ENCODE measurements at regions not wholly inside any gene's neighbourhood (a gene's known extent, or its start where the extent isn't known, plus 50 kb on each side); places are given as distances from the start of the nearest gene placed in this dataset.
"Not testable (repeated sequence)": the region's sequence is repeated elsewhere in the genome, so short reads cannot be mapped to it uniquely, and the experiment has no call there.

DNA sequence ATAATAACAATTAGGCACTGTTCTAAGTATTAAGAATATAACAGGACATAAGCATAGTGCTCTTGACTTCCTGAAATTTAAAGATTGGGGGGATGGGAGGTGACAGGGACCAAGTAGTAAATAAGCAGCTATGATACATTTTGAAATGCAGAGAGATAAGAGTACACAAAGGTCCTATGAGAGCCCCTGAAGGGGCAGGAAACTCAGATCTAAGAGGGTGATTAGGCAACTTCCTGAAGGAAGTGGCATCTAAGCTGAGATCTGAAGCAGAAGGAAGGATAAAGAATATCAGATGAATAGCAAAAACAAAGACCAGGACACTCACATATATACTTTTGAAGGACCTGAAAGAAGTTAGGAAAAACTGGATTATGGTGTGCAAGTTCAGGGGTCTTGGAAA, 415.2 kb upstream of the FRG2C start:
- DNase-seq: no peak

DNA sequence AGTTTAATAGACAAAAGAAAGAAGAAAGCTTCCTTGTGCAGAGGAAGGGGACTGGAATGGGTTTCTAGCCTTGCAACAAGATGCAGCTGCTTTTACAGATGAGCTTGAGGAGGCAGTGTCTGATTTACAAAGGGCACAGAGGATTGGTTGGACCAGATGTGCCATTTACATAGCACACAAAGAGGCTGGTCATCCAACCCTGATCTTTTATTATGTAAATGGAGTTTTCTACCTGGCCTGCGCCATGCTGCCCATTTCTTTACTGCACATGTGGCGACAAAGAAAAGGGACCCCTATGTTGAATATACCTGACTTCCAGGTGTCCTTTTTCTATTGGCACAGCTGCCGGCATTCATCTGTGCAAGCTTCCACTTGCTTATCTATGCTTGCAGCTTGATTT, 409.4 kb upstream of the FRG2C start:
- no peak for DNase-seq

DNA sequence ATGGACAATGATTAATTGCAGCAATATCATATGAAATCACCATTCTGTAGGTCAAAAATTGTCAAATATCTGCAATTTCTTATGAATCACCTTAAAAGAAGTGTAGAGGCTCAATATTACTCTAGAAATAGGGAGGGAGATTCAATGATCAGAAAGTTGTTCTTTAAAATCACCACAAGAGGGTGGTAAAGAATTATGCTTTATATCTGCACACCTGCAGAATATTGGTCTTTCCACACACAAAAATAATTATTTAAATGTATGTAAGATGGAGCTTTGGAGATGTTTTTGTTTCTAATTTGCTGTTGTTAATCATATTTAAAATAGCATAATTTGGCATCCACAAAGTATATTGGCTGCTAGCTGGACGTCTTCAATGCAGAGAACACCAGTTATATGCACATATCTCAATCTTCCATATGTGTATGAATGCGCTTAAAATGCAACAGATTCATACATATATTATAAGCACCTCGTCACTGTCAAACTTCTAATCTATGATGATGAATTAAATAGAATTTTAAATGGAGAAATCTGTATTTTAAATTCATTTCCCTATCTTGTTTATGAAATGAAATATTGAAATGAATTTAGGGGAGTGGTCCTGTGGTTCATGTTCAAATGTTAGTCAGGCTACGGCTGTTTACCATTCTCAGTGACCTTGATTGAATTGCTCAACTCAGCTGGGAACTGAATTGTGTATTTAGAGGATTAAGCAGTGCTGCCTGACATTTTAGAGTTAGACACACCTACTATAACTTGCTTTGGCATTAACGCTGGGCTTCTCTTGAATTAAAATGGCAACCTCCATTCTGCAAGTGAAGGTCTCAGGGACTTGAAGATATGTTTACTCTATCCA, 405.1 kb upstream of the FRG2C start:
- DNase-seq: peak in 2 of 3 experiments; percentile 9 to 24

DNA sequence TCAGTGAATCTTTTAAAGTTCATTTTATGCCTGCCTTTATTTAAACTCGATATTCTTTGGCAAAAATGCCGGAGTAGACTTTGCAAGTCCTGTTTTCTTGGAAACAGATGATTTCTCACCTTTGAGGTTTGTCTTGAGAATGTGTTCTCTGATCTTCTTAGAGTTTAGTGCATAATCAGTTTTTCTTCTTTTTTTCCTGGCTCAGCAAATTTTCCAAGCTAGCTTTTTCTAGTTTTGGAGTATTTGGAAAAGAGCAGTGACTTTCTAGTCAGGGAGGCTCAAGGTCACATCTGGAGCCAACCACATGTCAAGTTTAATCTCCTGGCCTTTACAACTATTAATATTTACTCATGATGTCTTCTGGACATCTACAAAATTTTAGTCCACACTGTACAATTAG, 403.2 kb upstream of the FRG2C start:
- DNase-seq: not testable (repeated sequence)

DNA sequence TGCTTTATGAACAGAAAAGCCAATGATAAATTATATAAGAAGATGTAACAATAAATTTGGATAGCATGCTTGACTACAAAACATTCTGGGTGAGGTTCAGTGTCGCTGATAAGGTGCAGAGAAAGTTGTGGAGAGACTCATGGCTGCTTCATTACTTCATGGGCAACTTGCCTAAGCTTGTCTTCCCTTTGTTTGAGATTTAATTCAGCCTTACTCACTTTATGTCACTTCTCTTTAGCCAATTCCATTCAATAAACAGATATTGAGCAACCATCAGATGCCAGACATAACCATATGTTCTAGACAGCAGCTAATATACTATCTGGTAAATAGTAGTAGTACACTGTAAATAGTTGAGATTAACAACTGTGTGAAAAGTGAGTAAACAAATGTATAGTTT, 401.5 kb upstream of the FRG2C start:
- no peak for DNase-seq

DNA sequence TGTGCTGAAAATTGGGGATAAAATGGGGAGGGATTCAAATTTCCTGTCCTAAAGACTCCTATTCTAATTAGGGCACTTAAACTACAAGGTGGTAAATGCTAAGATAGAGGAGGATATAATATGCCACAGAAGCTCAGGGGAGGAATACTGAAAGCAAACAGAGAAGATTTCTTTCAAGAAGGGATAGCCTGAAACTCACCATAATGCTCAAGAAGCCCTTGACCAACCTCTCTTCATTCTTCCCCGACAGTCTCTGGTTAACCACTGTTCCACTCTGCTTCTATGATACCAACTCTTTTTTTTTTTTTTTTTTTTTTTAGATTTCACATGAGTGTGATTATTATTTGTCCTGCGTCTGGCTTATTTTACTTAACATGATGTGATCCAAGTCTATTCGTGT, 398.2 kb upstream of the FRG2C start:
- DNase-seq: peak in 1 of 3 experiments; percentile 2

DNA sequence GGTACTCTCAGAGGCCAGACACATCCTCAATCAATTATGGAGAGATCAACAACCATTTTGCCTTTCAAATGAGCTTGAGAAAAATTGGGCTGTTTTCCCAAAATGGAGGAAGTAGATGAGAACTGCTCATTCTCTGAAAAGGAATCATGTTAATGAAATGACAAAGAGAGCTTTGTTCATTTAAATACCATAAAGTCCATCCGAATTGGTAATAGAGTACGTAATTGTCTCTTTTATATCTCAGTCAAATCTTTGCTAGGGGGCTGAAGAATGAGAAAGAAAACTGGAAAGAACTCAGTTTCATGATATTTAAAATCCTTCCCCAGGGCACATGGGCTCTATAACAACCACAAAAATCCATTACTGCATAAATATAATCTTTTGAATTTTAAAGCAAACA, 395.6 kb upstream of the FRG2C start:
- not testable (repeated sequence) for DNase-seq

DNA sequence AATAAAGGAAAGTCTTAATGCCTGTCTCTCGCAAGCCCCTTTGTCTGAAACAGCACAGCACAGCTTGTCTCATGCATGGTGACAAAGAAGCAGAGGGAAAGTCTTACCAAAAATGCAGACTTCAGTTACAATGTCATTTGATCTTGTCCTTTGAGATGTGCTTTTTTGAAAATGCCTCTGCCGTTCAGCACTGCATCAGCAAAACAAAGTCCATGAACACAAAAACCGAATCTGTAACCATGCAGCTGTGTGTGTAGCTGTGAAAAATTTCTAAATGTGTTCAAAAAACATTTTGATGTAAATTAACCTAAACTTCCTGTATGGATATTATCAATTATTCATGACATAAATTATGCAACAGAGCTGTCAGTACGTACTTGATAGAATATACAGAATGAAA, 391.9 kb upstream of the FRG2C start:
- DNase-seq: not testable (repeated sequence)

DNA sequence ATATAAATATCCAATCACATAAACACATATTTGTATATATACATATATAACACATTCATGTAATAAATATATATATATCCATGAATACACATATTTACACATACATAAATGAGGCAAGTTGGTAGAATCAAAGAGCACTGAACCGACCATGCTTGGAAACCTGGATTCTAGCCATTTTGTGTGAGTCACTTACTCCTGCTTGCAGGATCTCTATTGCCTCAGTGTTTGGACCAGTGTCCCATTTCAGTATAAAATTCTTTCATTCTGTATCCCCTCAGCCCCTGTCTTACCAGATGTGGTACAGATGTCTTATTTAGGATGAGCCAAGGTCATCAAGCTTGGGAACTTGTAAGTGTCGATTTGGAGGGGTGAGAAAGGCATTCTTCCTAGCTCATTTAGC, 391.4 kb upstream of the FRG2C start:
- no peak for DNase-seq

DNA sequence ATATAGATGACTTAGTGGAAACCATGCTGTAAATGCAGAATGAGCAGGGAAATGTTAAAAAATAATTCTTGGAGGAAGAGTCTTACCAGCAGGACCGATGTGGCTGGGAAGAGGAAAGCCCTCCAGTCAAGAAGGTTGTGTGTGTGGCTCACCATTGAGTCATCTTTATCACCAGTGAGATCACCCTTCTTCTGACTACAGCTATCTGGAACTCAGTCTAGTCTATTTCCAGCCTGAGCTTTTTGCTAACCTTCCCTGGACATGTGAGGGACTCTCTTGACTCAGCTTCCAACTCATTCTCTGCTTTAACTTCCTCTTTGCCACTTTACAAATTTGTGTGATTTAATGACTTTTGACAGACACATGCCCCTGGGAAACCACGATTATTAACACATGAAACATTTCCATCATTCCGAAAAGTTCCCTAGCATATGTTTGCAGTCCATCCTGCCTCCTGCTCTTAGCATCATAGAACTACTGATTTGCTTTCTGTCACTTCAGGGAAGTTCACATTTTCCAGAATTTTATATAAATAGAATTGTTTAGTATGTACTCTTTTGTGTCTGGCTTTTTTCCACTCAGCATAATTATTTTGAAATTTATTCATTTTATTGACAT, 378.5 kb upstream of the FRG2C start:
- not testable (repeated sequence) for DNase-seq

DNA sequence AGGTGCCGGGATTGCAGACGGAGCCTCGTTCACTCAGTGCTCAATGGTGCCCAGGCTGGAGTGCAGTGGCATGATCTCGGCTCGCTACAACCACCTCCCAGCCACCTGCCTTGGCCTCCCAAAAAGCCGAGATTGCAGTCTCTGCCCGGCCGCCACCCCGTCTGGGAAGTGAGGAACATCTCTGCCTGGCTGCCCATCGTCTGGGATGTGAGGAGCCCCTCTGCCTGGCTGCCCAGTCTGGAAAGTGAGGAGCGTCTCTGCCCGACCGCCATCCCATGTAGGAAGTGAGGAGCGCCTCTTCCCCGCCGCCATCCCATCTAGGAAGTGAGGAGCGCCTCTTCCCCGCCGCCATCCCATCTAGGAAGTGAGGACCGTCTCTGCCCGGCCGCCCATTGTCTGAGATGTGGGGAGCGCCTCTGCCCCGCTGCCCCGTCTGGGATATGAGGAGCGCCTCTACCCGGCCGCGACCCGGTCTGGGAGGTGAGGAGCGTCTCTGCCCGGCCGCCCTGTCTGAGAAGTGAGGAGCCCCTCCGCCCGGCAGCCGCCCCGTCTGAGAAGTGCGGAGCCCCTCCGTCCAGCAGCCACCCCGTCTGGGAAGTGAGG, 375.1 kb upstream of the FRG2C start:
- DNase-seq: not testable (repeated sequence)

DNA sequence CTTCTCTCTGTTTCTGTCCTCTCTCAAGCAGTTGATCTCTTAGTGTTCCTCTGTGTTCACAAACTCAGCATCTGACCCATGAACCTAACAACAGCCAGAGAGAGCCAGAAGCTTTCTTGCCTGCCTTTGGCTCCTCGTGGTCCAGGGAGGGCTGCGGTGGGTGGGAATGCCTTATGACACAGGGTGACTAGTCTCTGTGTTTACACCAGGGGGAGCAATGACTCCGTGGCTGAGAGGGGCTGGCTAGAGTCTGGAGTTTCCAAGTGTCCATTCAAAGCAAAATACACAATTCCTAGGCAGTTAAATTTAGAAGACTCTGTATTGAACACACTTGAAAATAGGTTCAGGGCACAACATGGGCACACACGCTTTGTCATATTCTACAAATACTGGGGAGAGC, 370.0 kb upstream of the FRG2C start:
- peak; percentile 1 to 35 (median 22) for DNase-seq

DNA sequence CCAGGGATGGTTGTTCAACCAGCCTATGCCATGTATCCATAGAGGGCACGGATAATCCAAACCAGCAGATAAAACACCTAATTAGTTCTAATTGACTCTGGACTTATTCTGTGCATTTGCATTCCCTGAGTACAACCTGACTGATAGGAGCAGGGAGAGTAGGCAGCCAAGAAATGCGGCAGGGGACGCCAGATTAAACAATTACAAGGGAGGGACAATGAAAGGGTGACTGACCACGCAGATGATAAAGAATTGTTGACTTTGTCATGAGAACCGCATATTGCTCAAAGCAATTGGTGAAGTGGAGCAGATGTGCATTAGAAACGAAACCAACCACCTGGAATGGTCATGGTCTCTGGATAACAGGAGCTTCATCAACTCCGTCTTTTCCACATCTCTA, 369.1 kb upstream of the FRG2C start:
- DNase-seq: peak in 2 of 3 experiments; percentile 15 to 21

DNA sequence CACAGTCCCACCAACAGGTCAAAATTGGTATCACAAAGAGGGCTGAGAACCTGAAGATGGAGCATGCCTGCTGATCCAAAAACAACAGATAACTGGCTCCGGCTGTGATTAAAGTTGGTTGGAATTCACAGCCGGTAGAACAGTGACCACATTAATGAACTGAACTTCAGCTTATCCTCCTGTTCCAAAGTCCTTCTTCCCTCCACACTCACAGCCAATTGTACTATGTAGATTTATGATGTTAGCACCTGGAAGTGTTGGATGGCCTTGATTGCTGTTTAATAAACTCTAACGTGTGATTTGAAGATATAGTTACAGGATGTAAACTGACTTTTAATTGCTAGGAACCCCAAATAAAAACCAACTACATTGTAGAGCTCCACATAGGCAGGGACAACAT, 367.3 kb upstream of the FRG2C start:
- DNase-seq: no peak

DNA sequence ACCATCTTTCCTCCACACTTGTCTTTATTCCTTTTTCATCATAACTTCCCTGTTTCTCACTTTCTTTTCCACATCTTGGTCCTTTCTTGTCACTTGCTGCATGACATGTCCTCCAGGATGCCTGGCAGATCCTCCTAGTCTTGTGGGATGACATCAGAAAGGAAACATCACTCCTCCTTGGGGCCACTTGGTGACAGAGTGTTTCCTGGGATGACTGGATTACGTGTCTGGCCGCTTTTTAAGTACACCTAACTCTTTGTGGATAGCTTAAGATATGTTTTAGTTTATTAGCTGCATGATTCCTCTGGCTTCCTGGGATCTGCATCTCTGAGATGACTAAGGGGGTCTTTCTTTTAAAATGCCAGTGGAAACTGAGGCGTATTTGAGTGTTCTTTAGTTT, 363.5 kb upstream of the FRG2C start:
- DNase-seq: no peak

DNA sequence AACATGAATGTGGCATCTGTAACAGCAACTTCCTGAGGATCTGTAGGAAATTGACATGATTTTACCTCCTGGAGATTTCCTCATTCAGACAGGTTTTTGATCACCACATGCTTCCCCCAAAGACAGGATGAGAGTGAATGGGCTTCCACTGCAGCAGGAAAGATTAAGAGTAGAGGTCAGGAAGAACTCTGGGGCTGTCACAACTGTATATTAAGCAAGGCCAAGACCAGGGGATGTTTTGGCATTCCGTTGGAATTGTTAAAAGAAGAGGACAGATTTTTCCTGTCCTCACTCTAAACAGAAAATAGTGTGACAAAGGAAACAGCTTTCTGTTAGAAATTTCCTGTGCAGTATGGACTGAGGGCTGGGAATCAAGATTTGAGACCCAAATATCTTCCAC, 363.1 kb upstream of the FRG2C start:
- not testable (repeated sequence) for DNase-seq

DNA sequence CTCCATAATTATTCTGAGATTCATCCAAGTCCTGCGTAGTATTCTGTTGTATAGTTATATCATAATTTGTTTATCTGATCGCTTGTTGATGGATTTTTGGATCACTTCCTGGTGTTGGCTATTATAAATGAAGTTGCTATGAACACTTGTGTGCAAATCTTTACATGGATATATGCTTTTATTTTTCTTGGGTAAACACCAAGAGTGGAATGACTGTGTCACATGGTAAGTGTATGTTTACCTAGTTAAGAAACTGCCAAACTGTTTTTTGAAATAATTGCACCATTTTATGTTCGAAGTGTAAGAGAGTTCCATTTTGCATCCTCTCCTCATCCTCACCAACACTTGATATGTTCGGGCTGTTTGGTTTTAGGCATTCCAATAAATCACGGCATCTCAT, 360.4 kb upstream of the FRG2C start:
- DNase-seq: peak in 1 of 3 experiments; percentile 2

DNA sequence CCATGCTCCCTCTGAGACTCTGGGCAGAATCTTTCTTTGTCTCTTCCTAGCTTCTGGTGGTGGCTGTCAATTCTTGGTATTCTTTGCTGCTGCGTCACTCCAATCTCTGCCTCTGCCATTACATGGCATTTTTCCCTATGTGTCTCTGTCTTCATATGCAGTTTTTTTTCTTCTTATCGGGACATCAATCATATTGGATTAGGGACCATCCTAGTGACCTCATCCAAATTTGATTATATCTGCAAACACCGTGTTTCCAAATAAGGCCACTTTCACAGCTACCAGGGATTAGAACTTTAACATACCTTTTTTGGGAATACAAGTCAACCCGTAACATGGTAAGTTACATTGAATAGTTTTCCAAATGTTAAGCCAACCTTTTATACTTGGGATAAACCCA, 358.2 kb upstream of the FRG2C start:
- DNase-seq: no peak

DNA sequence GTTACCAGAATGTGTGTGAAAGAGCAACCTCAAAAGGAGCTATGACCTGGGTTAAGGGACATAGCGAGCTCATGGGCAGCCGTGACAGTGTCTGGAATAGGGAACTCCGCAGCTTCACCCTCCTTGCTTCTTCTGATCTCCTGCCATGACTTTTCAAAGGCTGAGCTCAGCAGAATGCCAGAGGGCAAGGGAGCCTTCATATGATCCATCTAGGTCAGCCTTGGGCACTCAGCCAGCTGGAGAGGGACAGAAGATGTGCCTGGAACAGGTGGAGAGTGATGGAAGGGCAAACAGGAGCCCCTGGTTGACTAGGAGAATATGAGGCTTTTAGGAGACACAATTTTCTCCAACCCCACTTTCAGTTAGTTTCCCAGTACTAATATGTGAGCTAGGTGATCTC, 352.8 kb upstream of the FRG2C start:
- not testable (repeated sequence) for DNase-seq

DNA sequence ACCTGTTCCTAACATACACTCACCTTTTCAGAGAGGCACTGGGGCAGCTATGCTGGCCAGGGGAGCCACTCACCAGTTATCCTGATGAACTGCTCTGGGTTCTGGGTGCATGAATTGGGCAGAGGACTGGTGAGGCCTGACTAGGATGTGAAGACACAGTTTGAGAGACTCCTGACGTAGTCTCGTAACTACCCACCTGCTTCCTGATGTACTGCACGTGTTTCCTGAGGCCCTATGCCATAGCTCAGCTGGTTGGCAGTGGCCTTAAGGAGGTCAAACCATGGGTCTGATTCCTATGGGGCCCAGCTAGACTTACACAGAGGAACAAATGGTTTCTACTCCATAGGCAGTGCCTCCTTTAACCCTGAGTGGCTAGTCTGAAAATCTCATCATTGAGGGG, 351.7 kb upstream of the FRG2C start:
- not testable (repeated sequence) for DNase-seq

DNA sequence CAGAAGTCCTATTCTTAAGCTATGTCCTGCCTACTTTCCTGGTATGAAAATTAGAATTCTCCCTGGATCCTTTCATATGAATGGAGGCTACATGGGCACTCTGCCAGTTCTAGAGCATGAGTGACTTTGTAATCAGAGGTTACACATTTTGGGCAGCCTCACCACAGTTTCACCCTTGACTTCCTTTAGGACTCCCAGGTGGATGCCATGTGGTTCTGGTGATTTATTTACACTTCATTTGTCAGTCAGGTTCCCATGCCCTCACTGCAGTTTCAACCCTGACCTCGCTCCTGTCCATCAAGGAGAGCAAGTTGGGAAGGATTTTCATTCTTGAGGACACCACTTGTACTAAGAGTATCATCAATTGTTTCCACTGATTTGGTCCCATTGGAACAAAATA, 344.4 kb upstream of the FRG2C start:
- not testable (repeated sequence) for DNase-seq

DNA sequence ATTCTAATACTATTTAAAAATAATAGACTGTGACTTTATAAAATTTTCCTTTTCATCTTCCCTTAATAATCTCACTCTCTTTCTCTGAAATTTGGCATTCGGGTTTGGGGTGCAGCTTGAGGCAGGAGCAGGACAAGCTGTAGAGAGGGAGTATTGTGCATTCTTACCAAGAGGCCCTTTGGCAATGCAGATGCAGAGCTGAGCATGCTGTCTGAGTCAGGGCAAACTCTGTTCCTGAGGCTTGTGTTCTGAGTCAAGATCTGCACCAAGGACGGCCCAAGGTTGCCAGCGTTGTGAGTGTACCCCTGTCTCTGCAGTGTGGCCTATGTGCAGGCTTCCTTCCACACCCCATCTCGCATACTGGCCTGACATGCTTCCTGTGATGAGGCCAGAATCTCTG, 343.8 kb upstream of the FRG2C start:
- no peak for DNase-seq

DNA sequence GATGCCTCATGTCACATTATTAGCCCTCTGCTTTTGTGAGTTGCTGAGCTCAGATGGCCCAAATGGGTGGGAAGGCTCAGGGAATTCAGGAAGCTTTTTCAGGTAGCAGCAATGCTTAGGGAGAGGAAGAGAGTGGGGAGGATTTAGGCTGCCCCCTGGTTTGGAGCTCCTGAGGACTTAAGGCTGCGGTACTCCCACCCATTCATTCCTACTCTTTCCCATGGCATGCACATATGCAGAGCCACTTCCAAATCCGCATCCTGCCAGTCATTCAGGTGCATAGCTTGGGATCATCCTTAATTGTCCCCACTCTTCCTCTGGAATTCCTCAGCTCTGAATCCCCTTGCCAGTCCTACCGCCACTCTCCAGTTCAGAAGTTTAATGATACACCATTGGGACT, 343.1 kb upstream of the FRG2C start:
- no peak for DNase-seq

DNA sequence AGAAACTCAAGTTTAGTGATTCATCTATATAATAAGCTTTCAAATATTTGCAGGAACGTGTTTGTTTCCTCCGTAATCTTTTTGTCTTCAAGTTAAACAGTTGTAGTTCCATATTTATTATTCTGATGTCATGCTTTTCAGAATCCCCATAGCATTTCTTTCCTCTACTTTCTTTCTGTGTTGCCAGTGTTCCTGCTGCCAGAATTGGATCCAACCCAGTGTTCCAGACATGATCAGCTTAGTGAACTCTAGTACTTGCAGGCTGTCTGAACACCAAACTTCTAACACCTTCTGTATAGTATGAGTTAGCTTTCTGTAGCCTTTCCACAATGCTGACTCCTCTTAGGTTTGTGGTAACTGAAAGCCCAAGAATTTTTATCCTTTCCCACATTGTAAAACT, 340.2 kb upstream of the FRG2C start:
- not testable (repeated sequence) for DNase-seq

Data from NCI-H1417 (cell line).